ENCODE measurements at regions not wholly inside any gene's neighbourhood (a gene's known extent, or its start where the extent isn't known, plus 50 kb on each side); places are given as distances from the start of the nearest gene placed in this dataset.

DNA sequence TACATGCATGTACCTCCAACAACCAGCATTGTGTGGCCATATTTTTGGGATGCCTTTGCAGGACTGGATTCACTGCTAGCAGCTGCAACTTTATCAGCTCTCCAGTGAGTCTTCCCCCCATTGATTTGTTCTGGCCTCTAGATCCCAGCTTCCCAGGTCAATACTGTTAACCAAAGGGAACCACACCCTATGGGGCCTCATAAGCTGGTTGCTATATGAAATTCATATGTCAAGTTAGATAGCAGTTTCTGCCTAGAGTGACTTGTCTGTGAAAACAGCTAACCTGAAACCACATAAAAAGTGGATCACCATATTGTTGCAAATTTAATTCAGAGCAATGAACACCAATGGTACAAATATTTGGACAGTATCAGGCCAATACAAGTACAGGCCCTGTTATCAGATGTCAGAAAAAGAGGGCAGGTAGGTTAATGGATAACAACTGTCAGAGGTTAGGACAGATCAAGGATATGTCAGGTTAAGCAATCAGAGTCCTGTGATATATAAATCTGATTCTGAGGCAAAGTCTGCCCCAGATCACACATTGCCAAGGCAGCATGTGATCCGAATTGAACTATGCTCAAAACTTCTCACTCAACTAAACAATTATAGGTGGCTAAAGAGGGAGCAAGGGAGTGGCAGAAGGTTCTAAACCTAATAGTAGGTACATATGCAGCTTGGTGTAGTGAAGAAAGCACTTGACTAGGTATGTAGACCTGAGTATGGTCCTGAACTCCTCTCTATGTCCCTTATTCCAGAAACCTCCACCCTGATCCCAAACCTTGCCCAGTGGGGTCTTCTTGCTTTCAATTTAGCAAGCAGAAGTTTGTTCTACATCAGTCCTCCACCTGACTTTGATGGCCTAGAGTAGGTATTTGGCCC, 94.7 kb upstream of the FOXN2 start:
- no peaks in the 10 kb centered on the region for H3K36me3 ChIP-seq (ENCODE audit: control insufficient read depth, insufficient read depth, low read length)
- TF ChIP-seq, protein P1, sequence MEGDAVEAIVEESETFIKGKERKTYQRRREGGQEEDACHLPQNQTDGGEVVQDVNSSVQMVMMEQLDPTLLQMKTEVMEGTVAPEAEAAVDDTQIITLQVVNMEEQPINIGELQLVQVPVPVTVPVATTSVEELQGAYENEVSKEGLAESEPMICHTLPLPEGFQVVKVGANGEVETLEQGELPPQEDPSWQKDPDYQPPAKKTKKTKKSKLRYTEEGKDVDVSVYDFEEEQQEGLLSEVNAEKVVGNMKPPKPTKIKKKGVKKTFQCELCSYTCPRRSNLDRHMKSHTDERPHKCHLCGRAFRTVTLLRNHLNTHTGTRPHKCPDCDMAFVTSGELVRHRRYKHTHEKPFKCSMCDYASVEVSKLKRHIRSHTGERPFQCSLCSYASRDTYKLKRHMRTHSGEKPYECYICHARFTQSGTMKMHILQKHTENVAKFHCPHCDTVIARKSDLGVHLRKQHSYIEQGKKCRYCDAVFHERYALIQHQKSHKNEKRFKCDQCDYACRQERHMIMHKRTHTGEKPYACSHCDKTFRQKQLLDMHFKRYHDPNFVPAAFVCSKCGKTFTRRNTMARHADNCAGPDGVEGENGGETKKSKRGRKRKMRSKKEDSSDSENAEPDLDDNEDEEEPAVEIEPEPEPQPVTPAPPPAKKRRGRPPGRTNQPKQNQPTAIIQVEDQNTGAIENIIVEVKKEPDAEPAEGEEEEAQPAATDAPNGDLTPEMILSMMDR (IDR thresholded peaks at IDR 0.05; ENCODE audit: insufficient read depth, low read length, poor library complexity, severe bottlenecking): no peak
- H3K27me3 ChIP-seq (ENCODE audit: control insufficient read depth, insufficient read depth, low read length): no peaks in the 10 kb centered on the region
- H3K4me3 ChIP-seq (ENCODE audit: low read depth, low read length): no peak overlapping the region
- no peak for DNase-seq (ENCODE audit: low read depth)

DNA sequence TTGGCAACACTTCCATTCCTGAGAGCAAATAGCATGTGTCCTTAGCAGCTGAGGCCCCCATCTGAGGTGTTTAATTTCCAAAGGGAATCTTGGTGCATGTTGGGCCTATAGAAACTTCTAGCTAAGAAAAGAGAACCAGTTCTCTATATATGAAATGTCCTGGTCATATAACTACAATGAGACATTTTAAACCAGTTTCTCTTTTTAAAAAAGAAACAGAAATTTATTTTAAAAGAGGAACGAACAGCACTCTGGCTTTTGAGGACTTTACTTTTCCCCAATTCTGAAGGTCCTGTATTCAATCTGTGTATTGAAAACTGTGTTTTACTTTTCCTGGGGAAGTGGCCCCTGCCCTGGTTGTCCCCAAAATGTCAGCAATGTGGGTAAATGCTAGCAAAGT, 94.0 kb upstream of the FOXN2 start:
- TF ChIP-seq, protein P1 (IDR thresholded peaks at IDR 0.05; ENCODE audit: insufficient read depth, low read length, poor library complexity, severe bottlenecking): no peak
- Histone ChIP-seq H3K36me3 (ENCODE audit: control insufficient read depth, insufficient read depth, low read length) (no peaks in the 10 kb centered on the region), H3K27me3 (ENCODE audit: control insufficient read depth, insufficient read depth, low read length) (no peaks in the 10 kb centered on the region), H3K4me3 (ENCODE audit: low read depth, low read length) (no peak overlapping the region)
- no peak for DNase-seq (ENCODE audit: low read depth)

DNA sequence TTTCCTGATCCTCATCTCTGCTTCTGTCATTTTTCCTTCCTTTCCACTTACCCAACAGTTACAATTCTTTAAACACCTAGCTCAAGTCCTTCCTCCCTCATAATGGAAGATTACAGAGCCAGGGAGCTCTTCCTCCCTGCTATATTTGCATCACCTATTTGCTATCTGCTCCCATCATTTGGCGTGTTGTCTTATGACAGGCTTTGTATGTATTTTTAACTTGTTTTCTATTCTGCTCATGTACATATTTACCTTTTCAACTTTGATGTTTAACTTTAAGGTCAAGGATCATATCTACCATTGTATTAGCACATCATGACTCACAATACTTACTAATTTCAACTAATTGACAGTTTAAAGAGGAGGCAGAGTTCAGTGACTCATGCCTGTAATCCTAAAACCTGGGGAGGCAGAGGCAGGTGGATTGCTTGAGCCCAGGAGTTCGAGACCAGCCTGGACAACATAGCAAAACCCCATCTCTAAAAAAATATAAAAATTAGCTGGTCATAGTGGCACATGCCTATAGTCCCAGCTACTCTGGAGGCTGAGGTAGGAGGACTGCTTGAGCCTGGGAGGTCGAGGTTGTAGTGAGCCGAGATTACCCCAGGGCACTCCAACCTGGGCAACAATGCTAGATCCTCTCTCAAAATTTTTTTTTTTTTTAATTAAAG, 92.5 kb upstream of the FOXN2 start:
- Histone ChIP-seq H3K36me3 (ENCODE audit: control insufficient read depth, insufficient read depth, low read length) (no peaks in the 10 kb centered on the region), H3K27me3 (ENCODE audit: control insufficient read depth, insufficient read depth, low read length) (no peaks in the 10 kb centered on the region), H3K4me3 (ENCODE audit: low read depth, low read length) (no peak overlapping the region)
- TF ChIP-seq, protein P1 (IDR thresholded peaks at IDR 0.05; ENCODE audit: insufficient read depth, low read length, poor library complexity, severe bottlenecking): no peak
- DNase-seq (ENCODE audit: low read depth): no peak

DNA sequence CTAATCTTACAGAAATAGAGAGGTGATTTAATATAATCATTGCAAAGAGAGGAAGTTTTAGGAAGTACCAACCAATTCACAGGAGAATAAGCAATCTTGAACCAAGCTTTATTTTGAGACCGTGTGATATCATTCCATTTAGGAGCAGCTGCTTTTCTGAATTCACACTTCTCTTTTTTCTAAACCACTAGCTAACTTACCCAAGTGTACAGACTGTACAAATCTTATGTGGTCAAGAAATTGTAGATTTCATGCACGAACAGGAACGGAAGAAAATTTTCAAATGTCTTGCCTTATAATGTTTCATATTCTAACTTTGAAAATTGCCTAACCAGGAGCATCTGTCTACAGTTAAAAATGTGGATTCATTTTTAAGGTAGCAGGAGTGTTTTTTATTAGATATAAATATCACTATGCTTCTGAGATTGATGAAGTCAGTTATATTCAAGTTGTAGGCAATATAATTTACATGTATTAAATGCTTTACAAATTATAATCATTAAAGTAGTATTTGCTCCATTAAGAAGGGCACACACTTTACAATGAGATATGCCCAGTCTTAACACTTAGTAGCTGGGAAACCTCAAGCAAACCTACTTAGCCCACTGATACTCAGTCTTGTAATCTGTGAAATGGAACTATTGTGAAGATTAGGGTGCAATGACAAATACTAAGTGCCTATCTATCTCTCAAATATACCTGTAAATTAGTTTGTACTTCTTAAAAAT, 86.7 kb upstream of the FOXN2 start:
- Histone ChIP-seq H3K27me3 (ENCODE audit: control insufficient read depth, insufficient read depth, low read length) (no peaks in the 10 kb centered on the region), H3K36me3 (ENCODE audit: control insufficient read depth, insufficient read depth, low read length) (no peaks in the 10 kb centered on the region), H3K4me3 (ENCODE audit: low read depth, low read length) (no peak overlapping the region)
- TF ChIP-seq, protein P1 (IDR thresholded peaks at IDR 0.05; ENCODE audit: insufficient read depth, low read length, poor library complexity, severe bottlenecking): no peak
- DNase-seq (ENCODE audit: low read depth): no peak

DNA sequence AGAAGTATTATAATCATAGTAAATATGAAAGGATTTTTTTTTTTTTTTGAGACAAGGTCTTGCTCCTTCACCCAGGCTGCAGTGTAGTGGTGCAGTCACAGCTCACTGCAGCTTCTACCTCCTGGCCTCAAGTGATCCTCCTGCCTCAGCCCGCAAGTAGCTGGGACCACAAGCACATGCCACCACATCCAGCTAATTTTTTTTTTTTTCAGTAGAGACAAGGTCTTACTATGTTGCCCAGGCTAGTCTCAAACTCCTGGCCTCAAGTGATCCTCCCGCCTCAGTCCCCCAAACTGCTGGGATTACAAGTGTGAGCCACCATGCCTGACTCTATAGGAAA, 86.2 kb upstream of the FOXN2 start:
- Histone ChIP-seq H3K4me3 (ENCODE audit: low read depth, low read length) (no peak overlapping the region), H3K27me3 (ENCODE audit: control insufficient read depth, insufficient read depth, low read length) (no peaks in the 10 kb centered on the region), H3K36me3 (ENCODE audit: control insufficient read depth, insufficient read depth, low read length) (no peaks in the 10 kb centered on the region)
- TF ChIP-seq, protein P1 (IDR thresholded peaks at IDR 0.05; ENCODE audit: insufficient read depth, low read length, poor library complexity, severe bottlenecking): no peak
- DNase-seq (ENCODE audit: low read depth): no peak

All from kidney epithelial cell (primary cell).